ENCODE measurements at regions not wholly inside any gene's neighbourhood (a gene's known extent, or its start where the extent isn't known, plus 50 kb on each side); places are given as distances from the start of the nearest gene placed in this dataset.

GRCh38 chr14:98114946-98115345 is 1157.1 kb downstream of the BCL11B start:
- no peak for DNase-seq (ENCODE audit: low read depth in 2 of 3, low spot score in 2 of 3)

GRCh38 chr14:98118749-98119148 is 1153.2 kb downstream of the BCL11B start:
- no peak for DNase-seq (ENCODE audit: low read depth in 2 of 3, low spot score in 2 of 3)

- no peak for DNase-seq (ENCODE audit: low read depth in 2 of 3, low spot score in 2 of 3)
Measured at GRCh38 chr14:98119739-98120138, 1152.3 kb downstream of the BCL11B start.

- DNase-seq (ENCODE audit: low read depth in 2 of 3, low spot score in 2 of 3), result no peak
Measured at GRCh38 chr14:98120831-98121464, 1151.0 kb downstream of the BCL11B start.

GRCh38 chr14:98122527-98122926 is 1149.5 kb downstream of the BCL11B start:
- no peak for DNase-seq (ENCODE audit: low read depth in 2 of 3, low spot score in 2 of 3)

GRCh38 chr14:98130691-98131090 is 1141.3 kb downstream of the BCL11B start:
- DNase-seq (ENCODE audit: low read depth in 2 of 3, low spot score in 2 of 3), result no peak

- DNase-seq (ENCODE audit: low read depth in 2 of 3, low spot score in 2 of 3), result no peak
Measured at GRCh38 chr14:98131406-98131805, 1140.6 kb downstream of the BCL11B start.

GRCh38 chr14:98133806-98134205 is 1138.2 kb downstream of the BCL11B start:
- no peak for DNase-seq (ENCODE audit: low read depth in 2 of 3, low spot score in 2 of 3)

- no peak for DNase-seq (ENCODE audit: low read depth in 2 of 3, low spot score in 2 of 3)
Measured at GRCh38 chr14:98136012-98136789, 1135.8 kb downstream of the BCL11B start.

- DNase-seq (ENCODE audit: low read depth in 2 of 3, low spot score in 2 of 3), result no peak
Measured at GRCh38 chr14:98137131-98138025, 1134.6 kb downstream of the BCL11B start.

- DNase-seq (ENCODE audit: low read depth in 2 of 3, low spot score in 2 of 3), result peak; percentile 37 to 73 (median 57)
Measured at GRCh38 chr14:98138666-98139065, 1133.3 kb downstream of the BCL11B start.

GRCh38 chr14:98140862-98141530 is 1131.0 kb downstream of the BCL11B start:
- DNase-seq (ENCODE audit: low read depth in 2 of 3, low spot score in 2 of 3), result no peak

- DNase-seq (ENCODE audit: low read depth in 2 of 3, low spot score in 2 of 3), result no peak
Measured at GRCh38 chr14:98143566-98143965, 1128.4 kb downstream of the BCL11B start.

- no peak for DNase-seq (ENCODE audit: low read depth in 2 of 3, low spot score in 2 of 3)
Measured at GRCh38 chr14:98144964-98145363, 1127.0 kb downstream of the BCL11B start.

GRCh38 chr14:98146416-98146815 is 1125.6 kb downstream of the BCL11B start:
- no peak for DNase-seq (ENCODE audit: low read depth in 2 of 3, low spot score in 2 of 3)

- no peak for DNase-seq (ENCODE audit: low read depth in 2 of 3, low spot score in 2 of 3)
Measured at GRCh38 chr14:98154254-98154653, 1117.7 kb downstream of the BCL11B start.

GRCh38 chr14:98156411-98156810 is 1115.6 kb downstream of the BCL11B start:
- DNase-seq (ENCODE audit: low read depth in 2 of 3, low spot score in 2 of 3), result no peak

- no peak for DNase-seq (ENCODE audit: low read depth in 2 of 3, low spot score in 2 of 3)
Measured at GRCh38 chr14:98160901-98161300, 1111.1 kb downstream of the BCL11B start.

GRCh38 chr14:98161356-98161755 is 1110.6 kb downstream of the BCL11B start:
- no peak for DNase-seq (ENCODE audit: low read depth in 2 of 3, low spot score in 2 of 3)

GRCh38 chr14:98162856-98163805 is 1108.9 kb downstream of the BCL11B start:
- DNase-seq (ENCODE audit: low read depth in 2 of 3, low spot score in 2 of 3), result no peak

All from hematopoietic multipotent progenitor cell (in vitro differentiated cells).